NCI-H2227 treated with DMSO at 0.1 percent for 48 hours (cell line): ENCODE measurements at regions not wholly inside any gene's neighbourhood (a gene's known extent, or its start where the extent isn't known, plus 50 kb on each side); places are given as distances from the start of the nearest gene placed in this dataset.
A peak's percentile ranks its signal among the peaks of the same experiment; 100 is the strongest.
"Not testable (repeated sequence)": the region's sequence is repeated elsewhere in the genome, so short reads cannot be mapped to it uniquely, and the experiment has no call there.

Experiments used
- DNase-seq: peaks from one replicate; lab custom pipeline; 2025; lab: John Stamatoyannopoulos, UW

DNA sequence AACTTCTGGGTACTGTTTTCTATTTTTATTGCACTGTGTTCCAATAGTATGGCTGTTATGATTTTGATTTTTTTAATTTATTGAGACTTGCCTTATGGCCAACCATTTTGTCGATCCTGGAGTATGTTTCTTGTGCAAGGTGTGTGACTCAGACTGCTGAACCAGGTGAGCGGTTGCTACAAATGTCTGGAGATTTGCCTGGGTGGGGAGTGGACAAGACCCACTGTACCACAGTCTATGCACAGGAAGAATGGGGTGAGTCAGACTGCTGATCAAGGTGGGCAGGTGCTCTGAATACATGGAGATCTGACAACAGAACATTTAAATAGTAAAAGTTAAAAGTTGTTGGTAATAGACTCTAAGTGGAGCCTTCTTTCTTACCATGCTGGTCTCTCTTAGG lies 609.2 kb downstream of the CSNK1G3 start:
- DNase-seq = no peak

- DNase-seq = no peak
Measured at GRCh38 chr5:124114911-124115310, 602.9 kb downstream of the CSNK1G3 start.

- no peak for DNase-seq
Measured at GRCh38 chr5:124111886-124112285, 599.9 kb downstream of the CSNK1G3 start.

GRCh38 chr5:124110942-124111341 lies 599.0 kb downstream of the CSNK1G3 start:
- peak; percentile 62 for DNase-seq

- no peak for DNase-seq
Measured at GRCh38 chr5:124105326-124105725, 593.3 kb downstream of the CSNK1G3 start.

GRCh38 chr5:124104821-124105220 lies 592.8 kb downstream of the CSNK1G3 start:
- no peak for DNase-seq

DNA sequence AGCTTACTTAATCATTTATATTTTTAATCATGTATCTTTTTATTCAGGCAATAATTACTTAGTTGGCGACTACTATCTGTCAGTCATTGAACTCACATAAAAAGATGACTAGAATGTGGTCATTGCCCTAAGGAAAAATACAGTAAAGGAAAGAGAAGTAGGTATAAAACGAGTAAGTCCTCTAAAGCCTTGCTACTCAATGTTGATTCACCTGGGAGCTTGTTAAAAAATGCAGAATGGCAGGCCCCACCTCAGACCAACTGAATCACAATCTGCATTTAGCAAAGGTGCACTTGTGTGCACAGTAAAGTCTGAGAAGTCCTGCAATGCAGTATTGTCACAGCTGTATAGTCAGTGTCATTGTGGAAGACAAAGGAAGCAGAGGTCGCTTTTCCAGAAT lies 592.4 kb downstream of the CSNK1G3 start:
- DNase-seq = no peak

DNA sequence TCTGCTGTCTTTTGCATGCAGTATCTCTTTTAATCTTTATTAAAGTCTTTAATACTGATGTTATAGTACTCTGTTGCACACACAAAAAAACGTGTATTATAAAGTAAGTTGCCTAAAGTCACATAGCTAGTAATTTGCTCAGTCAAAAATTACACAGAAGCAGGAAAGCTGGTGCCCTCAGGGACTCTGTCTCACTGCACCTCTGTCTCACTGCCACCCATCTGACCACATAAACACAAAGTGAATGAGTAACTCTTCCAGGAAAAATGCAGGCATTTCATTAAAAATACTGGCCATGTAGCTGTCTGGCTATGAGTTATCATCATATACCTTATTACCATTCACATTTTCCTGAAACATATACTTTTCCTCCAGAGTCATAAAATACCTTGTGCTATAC lies 591.7 kb downstream of the CSNK1G3 start:
- DNase-seq = no peak

GRCh38 chr5:124103056-124103455 lies 591.1 kb downstream of the CSNK1G3 start:
- not testable (repeated sequence) for DNase-seq

DNA sequence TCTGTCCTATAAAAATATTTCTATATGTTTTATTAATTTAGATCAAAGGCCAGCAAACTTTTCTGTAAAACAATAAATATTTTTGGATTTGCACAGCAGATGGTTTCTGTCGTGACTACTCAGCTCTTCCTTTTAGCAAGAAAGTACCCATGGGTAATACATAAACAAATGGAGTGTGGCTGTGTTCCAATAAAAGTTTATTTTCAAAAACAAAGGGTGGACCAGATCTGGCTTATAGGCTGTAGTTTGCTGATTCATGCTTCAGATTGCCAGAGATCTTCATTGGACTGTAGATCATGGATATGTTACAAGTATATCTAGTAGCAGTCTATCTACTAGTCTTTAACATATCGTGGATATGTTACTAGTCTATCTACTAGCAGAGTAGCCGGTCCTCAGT lies 590.5 kb downstream of the CSNK1G3 start:
- no peak for DNase-seq

DNA sequence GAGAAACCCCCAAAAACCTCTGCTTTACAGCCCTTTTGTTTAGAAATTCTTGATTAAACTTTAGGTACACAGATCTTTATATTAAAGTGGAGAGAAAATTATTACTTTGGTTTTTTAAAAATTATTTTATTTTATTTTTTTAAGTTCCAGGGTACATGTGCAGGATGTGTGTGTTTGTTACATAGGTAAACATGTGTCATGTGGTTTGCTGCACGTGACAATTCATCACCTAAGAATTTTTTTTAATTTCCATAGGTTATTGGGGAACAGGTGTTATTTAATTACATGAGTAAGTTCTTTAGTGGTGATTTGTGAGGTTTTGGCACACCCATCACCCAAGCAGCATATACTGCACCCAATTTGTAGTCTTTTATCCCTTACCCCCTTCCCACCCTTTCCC lies 581.7 kb downstream of the CSNK1G3 start:
- DNase-seq = no peak

- DNase-seq = no peak
Measured at GRCh38 chr5:124090115-124090514, 578.1 kb downstream of the CSNK1G3 start.

GRCh38 chr5:124089578-124089977 lies 577.6 kb downstream of the CSNK1G3 start:
- DNase-seq = no peak

GRCh38 chr5:124088289-124089032 lies 576.5 kb downstream of the CSNK1G3 start:
- peak; percentile 5 for DNase-seq

DNA sequence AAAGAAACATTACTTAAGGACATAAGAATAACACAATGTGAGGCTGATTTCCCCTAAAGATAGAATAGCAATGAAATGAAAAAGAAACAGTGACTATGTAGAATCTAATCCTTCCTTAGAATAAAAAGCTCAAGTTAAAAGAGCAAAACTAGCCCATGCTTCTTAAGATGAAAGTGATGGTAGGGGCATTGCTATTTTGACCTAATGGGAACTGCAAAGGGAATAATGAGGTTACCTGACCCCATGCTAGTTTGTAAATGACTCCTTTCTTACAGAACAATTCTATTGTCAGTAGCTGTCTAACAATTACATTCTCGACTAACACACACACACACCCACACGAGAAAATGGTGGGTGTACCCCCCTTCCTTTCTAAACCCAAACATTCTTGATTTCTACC lies 575.8 kb downstream of the CSNK1G3 start:
- no peak for DNase-seq

DNA sequence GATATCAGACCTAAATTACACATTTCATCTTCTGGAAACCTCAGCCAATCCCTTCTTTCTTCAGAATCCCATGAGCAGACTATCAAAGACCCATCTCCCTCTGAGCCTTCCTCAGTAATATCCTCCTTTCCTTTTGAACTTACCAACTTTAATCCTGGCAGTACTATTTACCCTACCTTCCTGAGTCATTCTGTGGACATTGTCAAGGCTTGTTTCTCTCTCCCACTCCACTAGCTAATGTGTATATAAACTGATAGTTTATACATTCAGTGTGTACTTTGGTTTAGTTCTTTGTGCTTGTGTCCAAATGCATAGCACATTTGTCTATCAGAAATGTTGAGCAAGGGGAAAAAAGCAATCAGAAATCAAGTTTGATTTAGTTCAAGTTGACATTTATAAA lies 568.3 kb downstream of the CSNK1G3 start:
- DNase-seq = no peak

GRCh38 chr5:124079062-124079461 lies 567.1 kb downstream of the CSNK1G3 start:
- DNase-seq = no peak

GRCh38 chr5:124074500-124074899 lies 562.5 kb downstream of the CSNK1G3 start:
- no peak for DNase-seq

DNA sequence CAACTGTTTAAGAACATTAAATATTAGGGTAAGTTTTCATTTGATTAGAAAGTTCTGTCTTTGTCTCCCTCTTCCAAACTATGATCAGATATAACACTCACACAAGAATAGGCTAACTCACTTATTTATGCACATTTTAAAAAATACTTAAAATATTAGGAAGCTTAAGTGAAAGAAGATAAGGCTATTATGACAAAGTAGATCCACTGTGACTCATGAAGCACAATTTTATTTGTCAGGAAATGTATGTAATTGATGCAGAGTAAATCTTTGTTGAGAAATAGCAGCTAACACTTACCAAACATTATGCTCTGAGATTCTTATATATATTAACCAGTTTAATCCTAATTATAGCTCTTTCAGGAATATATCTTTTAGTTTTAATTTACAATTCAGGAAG lies 560.6 kb downstream of the CSNK1G3 start:
- no peak for DNase-seq

GRCh38 chr5:124071039-124071438 lies 559.1 kb downstream of the CSNK1G3 start:
- DNase-seq = no peak

GRCh38 chr5:124065508-124065907 lies 553.5 kb downstream of the CSNK1G3 start:
- no peak for DNase-seq

DNA sequence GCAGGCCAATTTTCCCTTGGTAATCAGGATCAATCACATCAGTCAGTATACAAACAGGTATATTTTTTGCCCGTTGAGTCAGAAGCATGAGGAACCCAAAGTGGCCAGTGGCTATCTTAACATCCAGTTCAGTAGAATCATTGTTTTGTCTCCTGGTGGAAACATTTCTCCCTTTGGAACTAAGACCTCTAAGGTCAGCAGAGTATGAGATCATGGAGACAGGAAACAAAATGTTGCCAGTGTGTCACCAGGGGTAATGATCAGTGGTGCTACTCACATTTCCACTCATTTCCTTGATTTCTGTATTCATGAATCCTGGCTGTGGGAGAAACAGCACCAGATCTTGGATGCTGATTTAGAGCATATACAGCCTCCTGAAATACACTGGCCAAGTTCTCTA lies 553.0 kb downstream of the CSNK1G3 start:
- DNase-seq = no peak

DNA sequence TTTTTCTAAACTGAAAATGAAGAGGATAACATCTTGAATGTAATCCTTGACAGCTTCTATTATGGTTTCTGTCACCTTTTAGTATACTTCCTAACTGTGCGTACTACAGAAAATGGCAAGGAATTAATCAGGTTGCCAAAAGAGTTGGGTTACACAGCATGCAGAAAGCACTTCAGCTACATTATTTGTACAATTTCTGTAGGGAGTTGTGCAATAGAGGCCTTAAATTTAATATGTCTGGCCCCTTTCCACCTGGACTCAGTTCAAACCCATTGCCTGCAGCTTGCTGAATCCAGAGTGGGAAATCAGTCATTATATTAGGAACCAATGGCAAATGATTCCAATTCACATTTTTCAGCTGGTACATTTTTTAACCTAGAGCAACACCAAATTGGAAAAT lies 549.7 kb downstream of the CSNK1G3 start:
- DNase-seq = no peak

- no peak for DNase-seq
Measured at GRCh38 chr5:124061068-124061430, 549.1 kb downstream of the CSNK1G3 start.
